Gastrocnemius medialis (tissue), 4 donors: ENCODE measurements at regions not wholly inside any gene's neighbourhood (a gene's known extent, or its start where the extent isn't known, plus 50 kb on each side); places are given as distances from the start of the nearest gene placed in this dataset.
"Not testable (repeated sequence)": the region's sequence is repeated elsewhere in the genome, so short reads cannot be mapped to it uniquely, and the experiment has no call there.

Source experiments
- CTCF ChIP-seq, 5 experiments: fragments of 450-650 bp in 3 of 5; fragments of 200-600 bp in 2 of 5; sonication (generic) in 2 of 5; IDR thresholded peaks in 4 of 5; conservative IDR thresholded peaks in 1 of 5; 1 replicate in 4 of 5; 2 replicates in 1 of 5; pipeline ENCODE4 v1.5.1; 2016 to 2019; ENCODE audit warnings: antibody characterized with exemption in 5 of 5, mild to moderate bottlenecking in 3 of 5, moderate library complexity in 3 of 5
- POLR2A ChIP-seq, 2 donors: fragments of 450-650 bp; IDR thresholded peaks; one replicate each; pipeline ENCODE4 v1.6.1; 2017; ENCODE audit warnings: antibody characterized with exemption in 2 of 2, mild to moderate bottlenecking in 2 of 2, moderate library complexity in 2 of 2

- not testable (repeated sequence) for TF ChIP-seq POLR2A (IDR thresholded peaks at IDR 0.05); CTCF (IDR thresholded peaks at IDR 0.05 in 4 of 5, conservative IDR thresholded peaks at IDR 0.05 in 1 of 5)
These were observed 380.6 kb downstream of the CDH19 start for GRCh38 chr18:66223317-66223716.
